ENCODE measurements at regions not wholly inside any gene's neighbourhood (a gene's known extent, or its start where the extent isn't known, plus 50 kb on each side); places are given as distances from the start of the nearest gene placed in this dataset.
"Not testable (repeated sequence)": the region's sequence is repeated elsewhere in the genome, so short reads cannot be mapped to it uniquely, and the experiment has no call there.

- DNase-seq, result no peak
Measured at GRCh38 chr3:151552589-151552988, 91.7 kb upstream of the IGSF10 start.

GRCh38 chr3:151550642-151551041, 89.8 kb upstream of the IGSF10 start:
- no peak for DNase-seq

- DNase-seq, result no peak
Measured at GRCh38 chr3:151550025-151550618, 89.3 kb upstream of the IGSF10 start.

- no peak for DNase-seq
Measured at GRCh38 chr3:151548195-151548594, 87.3 kb upstream of the IGSF10 start.

- DNase-seq, result peak; percentile 79
Measured at GRCh38 chr3:151544164-151544548, 83.3 kb upstream of the IGSF10 start.

- no peak for DNase-seq
Measured at GRCh38 chr3:151541178-151541577, 80.3 kb upstream of the IGSF10 start.

DNA sequence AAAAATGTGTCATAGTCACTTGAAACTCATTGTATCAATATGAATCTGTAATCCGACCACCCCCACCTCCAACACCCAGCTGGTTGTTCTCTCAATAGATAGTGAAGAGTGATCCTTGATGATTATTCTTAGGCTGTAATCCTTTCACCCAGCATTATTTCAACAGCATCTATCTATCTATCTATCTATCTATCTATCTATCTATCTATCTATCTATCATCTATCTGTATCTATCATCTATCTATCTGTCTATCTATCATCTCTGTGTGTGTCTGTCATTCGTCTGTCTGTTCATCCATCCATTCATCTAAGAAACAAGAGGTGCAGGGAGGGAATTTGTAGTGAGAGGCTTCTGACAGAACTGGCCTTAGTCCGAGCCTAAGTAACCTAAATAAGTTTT, 78.7 kb upstream of the IGSF10 start:
- DNase-seq, result peak; percentile 44

DNA sequence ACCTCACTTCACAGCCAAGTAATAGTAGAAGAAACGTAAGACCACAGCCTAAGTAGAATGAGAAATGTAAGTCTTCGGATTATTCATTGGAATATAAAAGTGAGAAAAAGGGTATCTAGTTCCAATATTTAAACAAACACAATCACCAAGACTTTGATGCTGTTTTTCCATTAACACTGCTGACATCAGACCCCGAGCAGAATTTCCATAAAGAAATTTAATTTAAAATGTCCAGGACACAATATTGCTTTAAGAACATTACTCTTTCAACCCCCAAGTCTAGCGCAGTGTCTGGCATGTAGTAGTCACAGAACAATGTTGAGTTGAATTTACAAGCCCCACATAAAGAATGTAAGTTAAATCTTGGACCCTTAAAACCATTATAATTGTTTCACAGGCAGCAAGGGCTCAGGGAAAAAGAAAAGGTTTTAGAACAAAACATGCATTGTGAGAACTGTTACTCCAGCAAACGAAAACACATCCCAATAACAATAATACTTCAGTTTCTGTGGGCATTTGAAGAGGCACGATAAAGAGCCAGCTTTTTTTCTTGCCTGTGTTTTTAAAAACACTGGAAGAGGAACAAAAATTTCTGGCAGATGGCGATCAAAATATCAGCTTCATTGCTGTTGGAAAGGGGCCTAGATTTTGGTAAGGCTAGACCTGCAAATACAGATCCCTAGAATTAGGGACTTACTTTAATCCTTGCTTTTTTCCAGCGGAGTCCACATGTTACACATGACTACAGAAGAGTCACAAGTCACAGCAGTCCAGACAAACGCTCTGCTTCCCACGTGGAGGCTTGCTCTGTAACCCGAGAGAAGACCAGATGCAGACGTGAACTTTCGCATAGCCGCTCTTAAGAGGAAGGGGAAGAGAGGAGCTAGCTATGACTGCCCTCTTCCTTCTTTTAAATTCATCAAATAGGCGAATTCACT, 77.9 kb upstream of the IGSF10 start:
- peak; percentile 93 for DNase-seq

- DNase-seq, result peak; percentile 28
Measured at GRCh38 chr3:151537726-151538125, 76.9 kb upstream of the IGSF10 start.

GRCh38 chr3:151526757-151527156, 65.9 kb upstream of the IGSF10 start:
- no peak for DNase-seq

DNA sequence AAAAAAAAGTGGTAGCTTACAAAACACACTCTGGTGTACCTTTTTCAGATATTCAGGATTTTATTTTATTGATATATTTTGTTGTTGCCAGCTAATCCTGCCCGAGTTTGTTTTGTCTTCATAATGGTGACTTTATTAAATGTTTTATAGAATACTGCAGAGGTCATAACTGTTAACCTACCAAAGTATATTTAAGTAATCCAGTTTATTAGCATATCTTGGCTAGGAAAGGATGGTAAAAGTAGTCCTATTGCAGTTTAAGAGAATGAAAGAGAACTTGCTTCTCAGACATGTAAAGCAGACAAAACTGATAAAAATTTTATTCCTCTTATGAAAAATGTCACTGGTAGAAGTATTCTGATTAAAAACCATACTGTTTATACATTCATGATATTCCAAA, 59.2 kb upstream of the IGSF10 start:
- no peak for DNase-seq

- DNase-seq, result not testable (repeated sequence)
Measured at GRCh38 chr3:151511433-151511832, 50.6 kb upstream of the IGSF10 start.

Measured in RPMI8226 (cell line).